ENCODE measurements at regions not wholly inside any gene's neighbourhood (a gene's known extent, or its start where the extent isn't known, plus 50 kb on each side); places are given as distances from the start of the nearest gene placed in this dataset.

- TF ChIP-seq CTCF (conservative IDR thresholded peaks at IDR 0.05 in 1 of 2, IDR thresholded peaks at IDR 0.05 in 1 of 2; ENCODE audit: low read depth in 1 of 2, low read length in 2 of 2) (no peak), EZH2 (IDR thresholded peaks at IDR 0.05; ENCODE audit: low read length, missing control alignments) (no peak)
Observed at GRCh38 chr9:13508681-13509080, 229.2 kb upstream of the MPDZ start.
